ENCODE measurements at regions not wholly inside any gene's neighbourhood (a gene's known extent, or its start where the extent isn't known, plus 50 kb on each side); places are given as distances from the start of the nearest gene placed in this dataset.
"Not testable (repeated sequence)": the region's sequence is repeated elsewhere in the genome, so short reads cannot be mapped to it uniquely, and the experiment has no call there.

GRCh38 chr17:53631486-53631885 is 191.2 kb upstream of the KIF2B start:
- no peak for DNase-seq

- no peak for DNase-seq
Measured at GRCh38 chr17:53630638-53631037, 192.1 kb upstream of the KIF2B start.

GRCh38 chr17:53630115-53630514 is 192.6 kb upstream of the KIF2B start:
- no peak for DNase-seq

- DNase-seq, result no peak
Measured at GRCh38 chr17:53629188-53629587, 193.5 kb upstream of the KIF2B start.

GRCh38 chr17:53628011-53628410 is 194.7 kb upstream of the KIF2B start:
- DNase-seq, result no peak

- no peak for DNase-seq
Measured at GRCh38 chr17:53627511-53627910, 195.2 kb upstream of the KIF2B start.

- DNase-seq, result no peak
Measured at GRCh38 chr17:53626286-53626685, 196.4 kb upstream of the KIF2B start.

GRCh38 chr17:53619025-53619424 is 203.7 kb upstream of the KIF2B start:
- no peak for DNase-seq

GRCh38 chr17:53608208-53608607 is 214.5 kb upstream of the KIF2B start:
- not testable (repeated sequence) for DNase-seq

GRCh38 chr17:53607475-53607874 is 215.3 kb upstream of the KIF2B start:
- DNase-seq, result no peak

- DNase-seq, result no peak
Measured at GRCh38 chr17:53588317-53588716, 234.4 kb upstream of the KIF2B start.

- DNase-seq, result no peak
Measured at GRCh38 chr17:53574038-53574437, 248.7 kb upstream of the KIF2B start.

- DNase-seq, result no peak
Measured at GRCh38 chr17:53571342-53571741, 251.4 kb upstream of the KIF2B start.

GRCh38 chr17:53570731-53571130 is 252.0 kb upstream of the KIF2B start:
- no peak for DNase-seq

- DNase-seq, result no peak
Measured at GRCh38 chr17:53560953-53561352, 261.8 kb upstream of the KIF2B start.

GRCh38 chr17:53548252-53548651 is 274.5 kb upstream of the KIF2B start:
- no peak for DNase-seq

- no peak for DNase-seq
Measured at GRCh38 chr17:53543472-53543871, 279.3 kb upstream of the KIF2B start.

- no peak for DNase-seq
Measured at GRCh38 chr17:53538129-53538617, 284.6 kb upstream of the KIF2B start.

- DNase-seq, result no peak
Measured at GRCh38 chr17:53527473-53527872, 295.3 kb upstream of the KIF2B start.

- no peak for DNase-seq
Measured at GRCh38 chr17:53525590-53525989, 297.1 kb upstream of the KIF2B start.

GRCh38 chr17:53516636-53517035 is 306.1 kb upstream of the KIF2B start:
- DNase-seq, result no peak

- DNase-seq, result no peak
Measured at GRCh38 chr17:53499277-53499676, 323.4 kb upstream of the KIF2B start.

- no peak for DNase-seq
Measured at GRCh38 chr17:53496356-53496755, 326.4 kb upstream of the KIF2B start.

- DNase-seq, result no peak
Measured at GRCh38 chr17:53492532-53492931, 330.2 kb upstream of the KIF2B start.

GRCh38 chr17:53490447-53490968 is 332.2 kb upstream of the KIF2B start:
- no peak for DNase-seq

GRCh38 chr17:53483704-53484103 is 339.0 kb upstream of the KIF2B start:
- no peak for DNase-seq

All from activated CD4-positive, alpha-beta T cell treated with anti-CD3 and anti-CD28 coated beads for 48 hours (primary cell).